ENCODE measurements at regions not wholly inside any gene's neighbourhood (a gene's known extent, or its start where the extent isn't known, plus 50 kb on each side); places are given as distances from the start of the nearest gene placed in this dataset.

DNA sequence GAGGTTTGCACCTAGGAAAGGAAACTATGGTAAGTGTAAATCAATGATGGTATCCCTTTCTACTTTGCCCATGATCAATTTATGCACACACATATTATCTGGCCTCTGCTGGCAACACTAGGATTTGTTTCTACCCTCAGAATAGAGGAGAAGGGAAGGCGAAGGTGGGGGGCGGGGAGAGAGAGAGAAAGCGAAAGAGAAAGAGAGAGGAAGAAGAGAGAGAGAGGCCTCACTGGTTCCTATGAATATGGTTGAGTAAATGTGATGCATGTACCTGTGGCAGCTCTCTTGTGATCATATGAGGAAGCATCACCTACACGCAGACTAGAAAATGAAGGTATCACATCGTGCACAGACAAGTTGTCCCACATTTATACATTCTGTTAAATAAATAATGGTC lies 882.0 kb upstream of the SLITRK6 start:
- peaks cover 3 to 13% of the 10 kb centered on the region in 2 donors for H3K9me3 Mint-ChIP-seq
- H3K27me3 Mint-ChIP-seq (ENCODE audit: low read depth in 2 of 2) = no peaks in the 10 kb centered on the region
- intact Hi-C loops (cut with micrococcal nuclease) = no loop called here
- H3K27ac ChIP-seq (ENCODE audit: low read length) = no peak overlapping the region
- no peak overlapping the region for H3K4me3 ChIP-seq (ENCODE audit: low read length)
- ATAC-seq = no peak
- no peaks in the 10 kb centered on the region for H3K27me3 ChIP-seq (ENCODE audit: control insufficient read depth, insufficient read depth, low read length)
- no peak for DNase-seq
- no peak overlapping the region for H3K4me3 Mint-ChIP-seq
- no peaks in the 10 kb centered on the region for H3K4me1 Mint-ChIP-seq
- no peaks in the 10 kb centered on the region for H3K9me3 ChIP-seq (ENCODE audit: control insufficient read depth, insufficient read depth, low read length)
- no peaks in the 10 kb centered on the region for H3K36me3 ChIP-seq (ENCODE audit: control insufficient read depth, insufficient read depth, low read length)
- WGBS (ENCODE audit: insufficient coverage) = 72% methylated on average over 5 of the region's 5 CpGs
- TF ChIP-seq CTCF (IDR thresholded peaks at IDR 0.05) = no peak
- no peaks in the 10 kb centered on the region for H3K4me1 ChIP-seq (ENCODE audit: control insufficient read depth, insufficient read depth, low read length)
- no peak overlapping the region for H3K27ac Mint-ChIP-seq
- no peaks in the 10 kb centered on the region for H3K36me3 Mint-ChIP-seq

DNA sequence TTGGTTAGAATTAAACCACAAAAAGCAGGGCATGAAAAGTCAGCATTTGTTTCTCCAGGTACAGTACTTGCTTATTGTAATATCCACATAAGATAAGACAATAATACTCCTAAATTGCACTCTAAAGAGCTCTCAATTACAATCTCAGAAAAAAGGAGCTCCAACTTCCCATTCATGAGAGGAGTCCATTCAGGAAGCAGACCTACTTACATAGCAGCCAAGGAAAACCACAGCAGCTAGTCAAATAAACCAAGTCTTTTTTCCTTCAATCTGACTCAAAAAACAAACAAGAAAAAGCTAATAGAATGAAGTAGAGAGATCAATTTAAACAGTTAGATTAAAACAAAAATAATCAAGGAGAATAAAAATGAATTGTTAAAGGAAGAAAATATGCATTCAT lies 885.2 kb upstream of the SLITRK6 start:
- Histone ChIP-seq H3K27ac (ENCODE audit: low read length) (no peak overlapping the region), H3K36me3 (ENCODE audit: control insufficient read depth, insufficient read depth, low read length) (no peaks in the 10 kb centered on the region), H3K27me3 (ENCODE audit: control insufficient read depth, insufficient read depth, low read length) (no peaks in the 10 kb centered on the region), H3K9me3 (ENCODE audit: control insufficient read depth, insufficient read depth, low read length) (no peaks in the 10 kb centered on the region), H3K4me1 (ENCODE audit: control insufficient read depth, insufficient read depth, low read length) (no peaks in the 10 kb centered on the region), H3K4me3 (ENCODE audit: low read length) (no peak overlapping the region)
- ATAC-seq = no peak
- no peak overlapping the region for H3K27ac Mint-ChIP-seq
- no peak for DNase-seq
- H3K4me3 Mint-ChIP-seq = no peak overlapping the region
- H3K36me3 Mint-ChIP-seq = no peaks in the 10 kb centered on the region
- intact Hi-C loops (cut with micrococcal nuclease) = no loop called here
- no peaks in the 10 kb centered on the region for H3K27me3 Mint-ChIP-seq (ENCODE audit: low read depth in 2 of 2)
- TF ChIP-seq CTCF (IDR thresholded peaks at IDR 0.05) = no peak
- no peaks in the 10 kb centered on the region for H3K4me1 Mint-ChIP-seq
- H3K9me3 Mint-ChIP-seq = peaks cover 3 to 14% of the 10 kb centered on the region in 2 donors

GRCh38 chr13:86689911-86690310 lies 890.7 kb upstream of the SLITRK6 start:
- H3K4me1 ChIP-seq (ENCODE audit: control insufficient read depth, insufficient read depth, low read length) = no peaks in the 10 kb centered on the region
- no peaks in the 10 kb centered on the region for H3K36me3 Mint-ChIP-seq
- no peaks in the 10 kb centered on the region for H3K27me3 Mint-ChIP-seq (ENCODE audit: low read depth in 2 of 2)
- no peaks in the 10 kb centered on the region for H3K4me1 Mint-ChIP-seq
- H3K9me3 ChIP-seq (ENCODE audit: control insufficient read depth, insufficient read depth, low read length) = no peaks in the 10 kb centered on the region
- DNase-seq = no peak
- no peak overlapping the region for H3K27ac Mint-ChIP-seq
- no peaks in the 10 kb centered on the region for H3K27me3 ChIP-seq (ENCODE audit: control insufficient read depth, insufficient read depth, low read length)
- no peak for ATAC-seq
- peaks cover 0 to 16% of the 10 kb centered on the region in 2 donors for H3K9me3 Mint-ChIP-seq
- no peaks in the 10 kb centered on the region for H3K36me3 ChIP-seq (ENCODE audit: control insufficient read depth, insufficient read depth, low read length)
- H3K27ac ChIP-seq (ENCODE audit: low read length) = no peak overlapping the region
- H3K4me3 ChIP-seq (ENCODE audit: low read length) = no peak overlapping the region
- intact Hi-C loops (cut with micrococcal nuclease) = no loop called here
- 76% methylated on average over 2 of the region's 2 CpGs for WGBS (ENCODE audit: insufficient coverage)
- no peak for TF ChIP-seq CTCF (IDR thresholded peaks at IDR 0.05)
- H3K4me3 Mint-ChIP-seq = no peak overlapping the region

GRCh38 chr13:86692291-86692690 lies 893.1 kb upstream of the SLITRK6 start:
- Histone ChIP-seq H3K27me3 (ENCODE audit: control insufficient read depth, insufficient read depth, low read length) (no peaks in the 10 kb centered on the region), H3K36me3 (ENCODE audit: control insufficient read depth, insufficient read depth, low read length) (no peaks in the 10 kb centered on the region), H3K27ac (ENCODE audit: low read length) (no peak overlapping the region), H3K4me3 (ENCODE audit: low read length) (no peak overlapping the region), H3K4me1 (ENCODE audit: control insufficient read depth, insufficient read depth, low read length) (no peaks in the 10 kb centered on the region), H3K9me3 (ENCODE audit: control insufficient read depth, insufficient read depth, low read length) (no peaks in the 10 kb centered on the region)
- H3K9me3 Mint-ChIP-seq = peaks cover 6 to 22% of the 10 kb centered on the region in 2 donors
- DNase-seq (no peak), ATAC-seq (no peak)
- no peaks in the 10 kb centered on the region for H3K27me3 Mint-ChIP-seq (ENCODE audit: low read depth in 2 of 2)
- no peak for TF ChIP-seq CTCF (IDR thresholded peaks at IDR 0.05)
- intact Hi-C loops (cut with micrococcal nuclease) = no loop called here
- WGBS (ENCODE audit: insufficient coverage) = 91% methylated on average over 2 of the region's 2 CpGs
- H3K4me1 Mint-ChIP-seq = no peaks in the 10 kb centered on the region
- no peak overlapping the region for H3K4me3 Mint-ChIP-seq
- H3K36me3 Mint-ChIP-seq = no peaks in the 10 kb centered on the region
- no peak overlapping the region for H3K27ac Mint-ChIP-seq
